ENCODE measurements at regions not wholly inside any gene's neighbourhood (a gene's known extent, or its start where the extent isn't known, plus 50 kb on each side); places are given as distances from the start of the nearest gene placed in this dataset.

DNA sequence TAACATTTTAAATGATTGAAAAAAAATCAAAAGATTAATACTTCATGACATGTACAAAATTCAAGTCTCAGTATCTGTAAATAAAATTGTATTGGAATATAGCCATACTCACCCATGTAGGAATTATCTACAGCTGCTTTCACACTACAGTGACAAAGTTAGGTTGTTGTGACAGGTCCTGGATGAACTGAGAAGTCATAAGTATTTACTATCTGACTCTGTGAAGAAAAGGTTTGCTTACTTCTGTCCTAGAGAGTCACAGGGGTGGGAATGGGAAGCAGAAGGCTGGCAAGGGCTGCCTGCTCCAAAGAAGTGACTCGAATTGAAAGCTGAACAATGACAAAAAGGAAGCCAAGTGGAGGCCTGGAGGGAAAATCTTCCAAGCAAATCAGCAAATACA, 155.2 kb downstream of the SLC30A10 start:
- DNase-seq = no peak
- Histone ChIP-seq H3K4me3 (no peak overlapping the region), H3K9me3 (no peaks in the 10 kb centered on the region), H3K27ac (no peak overlapping the region), H3K27me3 (no peaks in the 10 kb centered on the region), H3K36me3 (no peaks in the 10 kb centered on the region), H3K4me1 (ENCODE audit: insufficient read depth) (no peaks in the 10 kb centered on the region)
- intact Hi-C loops (cut with DNase I) = no loop called here
- 67 to 82% (median 72%) methylated on average over 1 of the region's 1 CpG for WGBS, 3 donors
- TF ChIP-seq EP300 (IDR thresholded peaks at IDR 0.05) = no peak
- TF ChIP-seq, protein P1, sequence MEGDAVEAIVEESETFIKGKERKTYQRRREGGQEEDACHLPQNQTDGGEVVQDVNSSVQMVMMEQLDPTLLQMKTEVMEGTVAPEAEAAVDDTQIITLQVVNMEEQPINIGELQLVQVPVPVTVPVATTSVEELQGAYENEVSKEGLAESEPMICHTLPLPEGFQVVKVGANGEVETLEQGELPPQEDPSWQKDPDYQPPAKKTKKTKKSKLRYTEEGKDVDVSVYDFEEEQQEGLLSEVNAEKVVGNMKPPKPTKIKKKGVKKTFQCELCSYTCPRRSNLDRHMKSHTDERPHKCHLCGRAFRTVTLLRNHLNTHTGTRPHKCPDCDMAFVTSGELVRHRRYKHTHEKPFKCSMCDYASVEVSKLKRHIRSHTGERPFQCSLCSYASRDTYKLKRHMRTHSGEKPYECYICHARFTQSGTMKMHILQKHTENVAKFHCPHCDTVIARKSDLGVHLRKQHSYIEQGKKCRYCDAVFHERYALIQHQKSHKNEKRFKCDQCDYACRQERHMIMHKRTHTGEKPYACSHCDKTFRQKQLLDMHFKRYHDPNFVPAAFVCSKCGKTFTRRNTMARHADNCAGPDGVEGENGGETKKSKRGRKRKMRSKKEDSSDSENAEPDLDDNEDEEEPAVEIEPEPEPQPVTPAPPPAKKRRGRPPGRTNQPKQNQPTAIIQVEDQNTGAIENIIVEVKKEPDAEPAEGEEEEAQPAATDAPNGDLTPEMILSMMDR (IDR thresholded peaks at IDR 0.05) = no peak
- no peak for TF ChIP-seq POLR2A (IDR thresholded peaks at IDR 0.05)

DNA sequence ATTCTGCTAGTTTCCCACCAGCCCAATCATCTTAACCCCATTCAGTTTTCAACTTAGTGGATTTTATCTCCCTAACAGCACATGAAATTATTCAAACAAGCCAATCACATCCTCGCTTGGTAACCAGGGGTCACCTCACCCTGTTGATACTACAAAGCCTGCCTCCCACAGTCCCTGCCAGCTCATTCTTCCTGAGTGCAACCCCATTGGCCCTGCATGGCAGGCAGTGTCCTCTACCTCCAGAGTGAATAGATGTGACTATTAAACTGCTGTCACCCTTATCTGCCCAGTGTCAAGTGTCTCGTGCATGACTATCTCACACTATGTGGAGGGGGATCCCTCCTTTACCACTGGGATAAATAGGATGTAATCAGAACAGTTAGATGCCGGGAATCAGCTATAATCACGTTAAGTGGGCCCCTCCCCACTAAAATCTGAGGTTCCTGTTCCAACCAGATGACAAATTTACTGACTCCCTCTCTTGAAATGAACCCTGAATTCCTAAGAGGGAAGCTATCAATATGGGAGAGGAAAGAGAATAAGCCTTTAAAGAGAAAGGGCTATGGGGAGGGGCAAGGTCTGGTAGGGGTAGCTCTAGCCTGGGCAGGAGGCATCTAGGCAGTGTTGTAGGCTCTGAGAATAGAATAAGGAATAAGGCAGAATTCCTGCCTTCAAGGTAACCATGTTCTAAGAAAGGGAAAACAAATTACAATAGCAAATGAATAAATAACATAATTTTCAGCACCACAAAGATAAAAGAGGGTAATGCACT, 155.9 kb downstream of the SLC30A10 start:
- TF ChIP-seq, protein P1 (IDR thresholded peaks at IDR 0.05) = no peak
- TF ChIP-seq POLR2A (IDR thresholded peaks at IDR 0.05) = no peak
- TF ChIP-seq EP300 (IDR thresholded peaks at IDR 0.05) = no peak
- Histone ChIP-seq H3K27ac (no peak overlapping the region), H3K9me3 (no peaks in the 10 kb centered on the region), H3K27me3 (no peaks in the 10 kb centered on the region), H3K36me3 (no peaks in the 10 kb centered on the region), H3K4me3 (no peak overlapping the region), H3K4me1 (ENCODE audit: insufficient read depth) (no peaks in the 10 kb centered on the region)
- intact Hi-C loops (cut with DNase I) = no loop called here
- WGBS, 3 donors = 72 to 76% (median 73%) methylated on average over 4 of the region's 4 CpGs
- DNase-seq = no peak

DNA sequence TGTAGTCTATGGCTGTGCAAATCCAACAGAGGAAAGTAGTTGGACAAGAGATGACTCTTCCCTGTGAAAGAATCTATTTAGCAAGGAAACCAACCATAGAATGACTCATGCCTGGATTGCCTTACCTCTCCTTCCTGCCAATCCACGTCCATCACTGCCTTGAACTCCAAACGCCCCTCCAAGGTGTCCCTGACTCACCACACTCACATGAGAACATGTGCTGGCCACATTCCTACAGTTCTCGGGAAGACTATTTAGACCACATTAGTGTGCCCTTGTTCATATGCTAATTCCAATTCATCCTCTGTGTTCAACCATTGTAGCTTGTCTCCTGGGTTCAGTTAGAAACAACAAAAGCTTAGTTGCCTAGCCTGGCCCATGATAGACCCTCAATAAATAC, 157.3 kb downstream of the SLC30A10 start:
- Histone ChIP-seq H3K27ac (no peak overlapping the region), H3K4me3 (no peak overlapping the region), H3K36me3 (no peaks in the 10 kb centered on the region), H3K27me3 (no peaks in the 10 kb centered on the region), H3K4me1 (ENCODE audit: insufficient read depth) (no peaks in the 10 kb centered on the region), H3K9me3 (no peaks in the 10 kb centered on the region)
- TF ChIP-seq POLR2A (IDR thresholded peaks at IDR 0.05) (no peak), EP300 (IDR thresholded peaks at IDR 0.05) (no peak)
- TF ChIP-seq, protein P1 (IDR thresholded peaks at IDR 0.05) = no peak
- intact Hi-C loops (cut with DNase I) = no loop called here
- WGBS, 3 donors = 45 to 61% (median 60%) methylated on average over 3 of the region's 3 CpGs
- DNase-seq = no peak

DNA sequence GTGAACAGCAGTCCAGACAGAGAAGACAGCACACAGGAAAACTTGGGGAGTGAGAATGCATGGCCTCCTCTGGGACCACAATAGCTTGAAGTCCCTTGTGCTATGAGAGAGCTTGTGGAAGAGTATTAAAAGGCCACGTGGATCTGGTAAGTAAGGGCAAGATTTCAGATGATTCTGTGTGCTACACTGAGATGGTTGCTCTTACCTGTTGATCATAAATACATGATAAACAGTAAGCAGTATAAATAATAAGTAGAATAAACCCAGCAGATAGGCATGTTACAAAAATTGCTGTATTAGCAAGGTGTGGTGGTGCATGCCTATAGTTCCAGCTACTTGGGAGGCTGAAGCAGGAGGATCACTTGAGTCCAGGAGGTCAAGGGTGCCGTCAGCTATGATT, 150.4 kb upstream of the ZC3H11B start:
- Histone ChIP-seq H3K4me3 (no peak overlapping the region), H3K9me3 (no peaks in the 10 kb centered on the region), H3K4me1 (ENCODE audit: insufficient read depth) (no peaks in the 10 kb centered on the region), H3K27ac (no peak overlapping the region), H3K36me3 (no peaks in the 10 kb centered on the region), H3K27me3 (no peaks in the 10 kb centered on the region)
- WGBS, 3 donors = 60 to 94% (median 79%) methylated on average over 2 of the region's 2 CpGs
- TF ChIP-seq EP300 (IDR thresholded peaks at IDR 0.05) (no peak), POLR2A (IDR thresholded peaks at IDR 0.05) (no peak)
- TF ChIP-seq, protein P1 (IDR thresholded peaks at IDR 0.05) = no peak
- intact Hi-C loops (cut with DNase I) = no loop called here
- no peak for DNase-seq

All from ovary (tissue), 7 donors.